T-helper 2 cell treated with Interferon-gamma antibody and Interleukin-4, amounts not matched to agents 5 μg/mL and 100 μg/mL, for 36 hours (primary cell): ENCODE measurements at regions not wholly inside any gene's neighbourhood (a gene's known extent, or its start where the extent isn't known, plus 50 kb on each side); places are given as distances from the start of the nearest gene placed in this dataset.

Source experiments
- DNase-seq: peaks from one replicate; pipeline ENCODE4 v3.0.0; 2021; ENCODE audit warnings: low spot score
- H3K27ac Mint-ChIP-seq: one replicate; pipeline ENCODE4 v1.8.0; 2021; ENCODE audit warnings: mild to moderate bottlenecking, mixed read lengths
- H3K27me3 Mint-ChIP-seq: one replicate; pipeline ENCODE4 v1.8.0; 2021; ENCODE audit warnings: low read depth, mixed read lengths
- H3K36me3 Mint-ChIP-seq: one replicate; pipeline ENCODE4 v1.8.0; 2021; ENCODE audit warnings: low read depth, mixed read lengths
- H3K4me1 Mint-ChIP-seq: one replicate; pipeline ENCODE4 v1.8.0; 2021; ENCODE audit warnings: low read depth, mixed read lengths
- H3K4me3 Mint-ChIP-seq: one replicate; pipeline ENCODE4 v1.8.0; 2022; ENCODE audit warnings: mild to moderate bottlenecking, moderate library complexity, mixed read lengths
- H3K9me3 Mint-ChIP-seq: one replicate; pipeline ENCODE4 v1.8.0; 2021; ENCODE audit warnings: mixed read lengths

DNA sequence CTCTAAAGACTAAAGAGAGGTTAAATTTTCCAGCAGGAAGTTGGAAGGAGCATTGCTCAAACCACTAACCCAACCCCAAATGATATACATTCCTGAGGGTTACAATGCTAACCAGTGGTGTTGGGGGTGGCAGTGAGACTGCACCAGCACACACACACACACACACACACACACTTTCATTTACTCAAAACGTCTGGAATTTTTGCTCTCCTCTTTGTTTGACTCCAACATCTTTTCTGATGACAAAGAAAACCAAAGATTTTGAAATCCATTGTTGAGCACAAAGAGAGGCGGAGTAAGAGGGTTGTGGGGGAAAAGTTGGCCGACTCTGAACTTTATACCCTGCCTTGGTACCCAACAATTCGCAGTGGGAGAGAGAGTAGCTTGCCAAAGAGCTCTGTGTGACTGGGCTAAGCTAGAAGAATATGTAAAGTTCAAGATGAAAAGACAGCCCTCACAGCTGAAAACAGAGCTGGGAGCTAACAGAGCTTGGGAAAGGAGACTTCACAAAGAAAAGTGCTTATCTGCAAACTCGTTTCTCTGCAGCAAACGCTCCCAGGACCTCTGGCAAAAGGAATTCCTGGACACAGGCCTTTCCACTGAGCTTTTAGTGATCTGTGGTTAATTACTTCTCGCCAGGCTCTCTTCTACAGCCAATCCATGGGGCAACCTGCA lies 426.0 kb upstream of the CDH11 start:
- Mint-ChIP-seq H3K9me3 (peaks cover 3% of the 10 kb centered on the region), H3K27me3 (no peaks in the 10 kb centered on the region), H3K4me3 (no peak overlapping the region), H3K36me3 (no peaks in the 10 kb centered on the region), H3K27ac (no peak overlapping the region), H3K4me1 (no peaks in the 10 kb centered on the region)
- DNase-seq: no peak

DNA sequence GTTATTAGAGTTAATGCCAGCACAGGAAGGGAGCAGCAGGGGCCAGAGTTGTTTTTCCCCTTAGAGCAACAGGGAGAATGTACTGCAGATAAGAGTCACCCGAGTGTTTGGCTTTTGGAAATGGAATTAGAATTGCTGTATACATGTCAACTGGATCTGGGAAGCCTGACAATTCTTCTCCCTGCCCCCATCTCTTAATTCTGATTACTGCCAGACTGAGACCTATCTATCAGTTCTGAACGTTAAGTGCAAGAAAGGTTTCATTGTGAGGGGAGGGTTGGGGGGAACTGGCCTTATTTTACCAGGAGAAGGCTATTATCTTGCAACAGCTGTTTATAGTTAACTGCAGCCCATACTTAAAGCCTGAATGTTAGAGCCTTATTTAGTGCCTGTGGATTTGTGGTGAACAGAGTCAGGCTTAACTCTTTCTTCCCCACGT lies 424.5 kb upstream of the CDH11 start:
- DNase-seq: no peak
- Mint-ChIP-seq H3K27ac (no peak overlapping the region), H3K4me1 (no peaks in the 10 kb centered on the region), H3K27me3 (no peaks in the 10 kb centered on the region), H3K36me3 (no peaks in the 10 kb centered on the region), H3K9me3 (peaks cover 8% of the 10 kb centered on the region), H3K4me3 (no peak overlapping the region)

DNA sequence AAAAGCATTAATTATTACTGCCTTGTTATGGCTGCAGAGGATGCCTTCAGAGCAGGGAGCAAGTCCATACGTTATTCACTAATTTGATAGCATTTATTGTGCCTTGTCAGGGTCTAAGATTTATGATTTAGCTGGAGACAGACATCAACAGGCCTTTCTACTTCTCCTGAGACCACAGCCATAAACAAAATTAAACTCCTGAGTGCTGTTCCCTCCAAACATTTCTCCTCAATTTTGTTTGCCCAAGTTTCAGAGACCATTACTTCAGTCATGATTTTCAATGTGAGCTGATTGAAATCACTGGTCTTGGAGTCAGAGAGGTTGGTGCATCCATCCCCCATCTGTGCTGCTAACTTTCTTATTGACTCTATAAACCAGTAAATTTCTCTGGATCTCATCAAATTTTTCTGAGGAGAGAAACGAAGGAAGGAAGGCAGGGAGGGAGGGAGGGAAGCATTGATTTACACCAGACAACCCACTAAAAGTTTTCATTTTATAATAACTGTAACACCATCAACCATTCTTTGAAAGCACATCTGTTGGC lies 423.6 kb upstream of the CDH11 start:
- peaks cover 8% of the 10 kb centered on the region for H3K9me3 Mint-ChIP-seq
- H3K4me3 Mint-ChIP-seq: no peak overlapping the region
- no peak for DNase-seq
- H3K27ac Mint-ChIP-seq: no peak overlapping the region
- no peaks in the 10 kb centered on the region for H3K27me3 Mint-ChIP-seq
- no peaks in the 10 kb centered on the region for H3K4me1 Mint-ChIP-seq
- no peaks in the 10 kb centered on the region for H3K36me3 Mint-ChIP-seq

DNA sequence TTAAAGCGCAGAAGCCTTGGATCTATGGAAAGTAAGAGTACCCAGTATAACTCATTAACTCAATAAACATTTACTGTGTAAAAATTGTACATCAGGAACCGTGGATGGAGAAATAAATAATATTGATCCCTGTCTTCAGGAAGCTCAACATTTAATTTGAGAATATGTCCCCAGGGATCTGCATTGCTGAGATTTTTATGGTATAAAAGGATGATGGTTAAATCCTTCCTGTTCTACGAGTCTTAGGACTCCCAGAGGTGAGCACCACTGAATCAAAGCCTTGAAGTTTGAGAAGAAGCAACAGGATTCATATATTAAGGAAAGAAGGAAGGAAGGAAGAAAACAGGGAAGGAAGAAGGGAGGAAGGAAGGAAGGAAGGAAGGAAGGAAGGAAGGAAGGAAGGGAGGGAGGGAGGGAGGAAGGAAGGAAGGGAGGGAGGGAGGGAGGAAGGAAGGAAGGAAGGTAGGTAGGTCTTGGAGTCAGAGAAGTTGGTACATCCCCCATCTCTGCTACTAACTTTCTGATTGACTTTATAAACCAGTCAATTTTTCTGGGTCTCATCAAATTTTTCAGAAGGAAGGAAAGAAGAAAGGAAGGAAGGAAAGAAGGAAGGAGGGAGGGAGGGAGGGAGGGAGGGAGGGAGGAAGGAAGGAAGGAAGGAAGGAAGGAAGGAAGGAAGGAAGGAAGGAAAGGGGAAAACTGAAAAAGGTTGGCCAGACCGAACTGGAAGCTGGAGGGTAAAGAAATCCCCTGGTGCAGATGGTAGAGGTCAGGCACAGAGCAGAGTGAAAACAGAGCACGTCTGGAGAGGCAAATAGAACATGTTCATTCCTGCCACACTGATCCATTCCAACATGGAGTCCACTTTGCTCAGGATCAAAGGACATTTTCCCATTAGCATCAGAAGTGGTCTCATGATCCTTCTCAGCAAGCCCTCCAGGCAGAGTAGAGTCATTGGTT lies 422.2 kb upstream of the CDH11 start:
- Mint-ChIP-seq H3K27me3 (no peaks in the 10 kb centered on the region), H3K4me3 (no peak overlapping the region), H3K9me3 (peaks cover 8% of the 10 kb centered on the region), H3K4me1 (no peaks in the 10 kb centered on the region), H3K27ac (no peak overlapping the region), H3K36me3 (no peaks in the 10 kb centered on the region)
- DNase-seq: no peak

DNA sequence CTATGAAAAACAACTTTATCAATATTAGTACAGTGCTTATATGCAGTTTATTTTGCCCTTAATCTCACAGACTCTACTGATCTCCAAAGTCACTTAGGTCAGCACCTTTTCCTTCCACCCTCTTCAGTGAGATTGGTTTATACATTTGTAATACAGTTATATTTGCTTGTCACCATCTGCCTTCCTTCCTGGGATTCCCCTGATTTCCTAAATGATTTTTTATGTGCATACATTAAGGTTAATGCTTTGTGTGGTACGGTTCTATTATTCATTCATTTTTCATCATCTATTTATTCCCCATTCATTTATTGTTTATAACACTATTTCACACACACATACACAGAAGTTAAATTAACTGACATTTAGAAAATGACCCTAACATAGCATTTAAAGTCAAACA lies 419.8 kb upstream of the CDH11 start:
- DNase-seq: no peak
- Mint-ChIP-seq H3K27ac (no peak overlapping the region), H3K27me3 (no peaks in the 10 kb centered on the region)

DNA sequence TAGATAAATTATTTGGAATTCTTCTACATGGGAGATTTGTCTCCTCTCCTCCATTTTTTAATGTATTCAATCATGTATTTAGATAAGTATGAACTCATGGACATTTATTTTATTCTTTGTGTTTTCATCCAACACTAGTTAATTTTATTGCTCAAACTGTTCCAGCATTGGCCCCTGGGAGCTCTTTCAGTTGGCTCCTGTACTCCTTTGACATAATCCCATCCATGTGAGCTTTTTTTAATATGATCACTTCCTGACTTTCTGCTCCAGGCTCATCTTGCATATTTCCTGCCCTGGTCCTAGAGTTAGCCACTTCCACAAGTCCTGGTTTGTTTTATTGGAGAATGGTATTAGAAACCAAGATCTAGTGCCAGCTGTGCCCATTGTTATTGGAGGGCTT lies 419.0 kb upstream of the CDH11 start:
- peaks cover 9% of the 10 kb centered on the region for H3K9me3 Mint-ChIP-seq
- H3K36me3 Mint-ChIP-seq: no peaks in the 10 kb centered on the region
- H3K27me3 Mint-ChIP-seq: no peaks in the 10 kb centered on the region
- H3K4me3 Mint-ChIP-seq: no peak overlapping the region
- H3K27ac Mint-ChIP-seq: no peak overlapping the region
- peaks cover 2% of the 10 kb centered on the region for H3K4me1 Mint-ChIP-seq
- DNase-seq: no peak

More for the DNA sequence above, 419.8 kb upstream of the CDH11 start:
- H3K4me3 Mint-ChIP-seq: no peak overlapping the region
- H3K36me3 Mint-ChIP-seq: no peaks in the 10 kb centered on the region
- peaks cover 2% of the 10 kb centered on the region for H3K4me1 Mint-ChIP-seq
- peaks cover 13% of the 10 kb centered on the region for H3K9me3 Mint-ChIP-seq

DNA sequence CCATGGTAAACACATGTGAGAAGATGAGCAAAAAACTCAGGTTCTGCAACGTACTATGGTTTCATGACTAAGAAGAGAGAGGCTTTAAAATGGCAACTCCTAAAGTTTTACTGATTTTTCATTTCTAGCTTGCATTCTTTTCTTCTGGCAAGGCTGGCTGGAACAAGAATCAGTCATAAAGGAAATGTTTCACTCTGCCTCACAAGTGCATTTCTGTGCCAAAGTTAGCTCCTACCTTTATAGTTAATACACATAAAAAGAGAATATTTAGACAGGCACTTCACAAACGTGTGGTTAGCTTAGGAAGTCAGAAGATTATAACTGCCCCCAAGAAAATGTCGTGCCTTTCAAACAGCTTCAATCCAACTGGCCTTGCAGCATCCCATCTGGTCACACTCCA lies 417.1 kb upstream of the CDH11 start:
- Mint-ChIP-seq H3K4me3 (no peak overlapping the region), H3K27me3 (no peaks in the 10 kb centered on the region), H3K9me3 (peaks cover 13% of the 10 kb centered on the region), H3K27ac (no peak overlapping the region), H3K4me1 (peaks cover 2% of the 10 kb centered on the region), H3K36me3 (no peaks in the 10 kb centered on the region)
- no peak for DNase-seq

DNA sequence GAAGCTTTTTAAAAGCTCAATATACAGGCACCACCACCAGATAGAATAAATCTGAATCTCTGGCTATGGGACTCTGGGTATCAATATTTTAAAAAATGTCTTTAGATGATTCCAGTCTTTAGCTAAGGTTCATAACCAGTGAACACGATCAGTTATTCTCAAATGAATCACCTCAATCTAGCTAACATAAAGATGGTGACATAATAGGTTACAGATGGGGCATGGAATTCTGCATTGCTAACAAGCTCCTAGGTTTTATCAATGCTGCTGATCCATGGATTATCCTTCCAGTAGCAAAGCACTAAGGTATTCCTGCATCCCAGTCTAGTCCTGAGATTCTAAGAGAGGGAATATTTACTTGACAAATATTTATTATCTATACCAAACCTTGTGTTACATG lies 415.5 kb upstream of the CDH11 start:
- H3K4me1 Mint-ChIP-seq: peaks cover 2% of the 10 kb centered on the region
- H3K4me3 Mint-ChIP-seq: no peak overlapping the region
- H3K27ac Mint-ChIP-seq: no peak overlapping the region
- H3K27me3 Mint-ChIP-seq: no peaks in the 10 kb centered on the region
- H3K36me3 Mint-ChIP-seq: no peaks in the 10 kb centered on the region
- DNase-seq: no peak
- peaks cover 21% of the 10 kb centered on the region for H3K9me3 Mint-ChIP-seq

DNA sequence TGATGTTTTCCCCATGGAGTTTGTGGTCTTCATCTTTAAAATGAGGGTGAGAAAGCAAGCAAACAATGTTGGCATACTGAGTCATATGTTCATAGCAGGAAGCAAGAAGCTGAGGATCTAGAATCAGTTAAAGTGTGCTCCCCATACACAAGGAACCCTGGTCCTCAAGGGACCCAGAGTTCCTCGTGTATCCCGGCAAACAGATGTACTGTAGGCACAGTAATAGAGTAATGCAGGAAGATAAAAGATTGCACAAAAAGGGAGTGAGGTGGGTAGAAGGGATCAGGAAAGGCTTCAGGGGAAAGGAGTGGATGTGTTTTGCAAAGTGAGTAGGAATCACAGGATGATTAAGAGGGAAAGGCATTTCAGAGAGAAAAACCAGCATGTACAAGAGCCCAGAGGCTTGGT lies 412.3 kb upstream of the CDH11 start:
- Mint-ChIP-seq H3K4me3 (no peak overlapping the region), H3K9me3 (peaks cover 20% of the 10 kb centered on the region), H3K27me3 (no peaks in the 10 kb centered on the region), H3K27ac (no peak overlapping the region), H3K36me3 (no peaks in the 10 kb centered on the region), H3K4me1 (peaks cover 2% of the 10 kb centered on the region)
- DNase-seq: no peak

DNA sequence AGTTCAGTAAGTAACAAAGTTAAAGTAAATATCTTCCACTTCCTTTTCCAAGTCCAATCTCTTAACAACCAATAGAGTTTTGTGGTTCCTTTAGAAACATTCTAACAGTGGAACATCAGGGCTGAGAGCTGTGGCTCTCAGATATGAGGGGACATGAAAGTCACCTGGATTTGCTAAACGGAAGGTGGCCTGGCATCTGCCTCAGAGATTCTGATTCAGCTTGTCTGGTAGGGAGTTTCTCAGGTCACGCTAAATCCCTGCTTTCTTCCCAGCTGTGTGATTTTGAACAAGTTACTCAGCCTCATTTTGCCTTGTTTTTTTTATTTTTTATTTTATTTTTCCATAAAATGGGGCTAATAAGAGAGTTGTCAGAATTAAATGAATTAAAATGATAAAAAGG lies 411.0 kb upstream of the CDH11 start:
- H3K4me3 Mint-ChIP-seq: no peak overlapping the region
- no peaks in the 10 kb centered on the region for H3K4me1 Mint-ChIP-seq
- H3K9me3 Mint-ChIP-seq: peaks cover 15% of the 10 kb centered on the region
- H3K27ac Mint-ChIP-seq: no peak overlapping the region
- DNase-seq: no peak
- no peaks in the 10 kb centered on the region for H3K36me3 Mint-ChIP-seq
- H3K27me3 Mint-ChIP-seq: no peaks in the 10 kb centered on the region

DNA sequence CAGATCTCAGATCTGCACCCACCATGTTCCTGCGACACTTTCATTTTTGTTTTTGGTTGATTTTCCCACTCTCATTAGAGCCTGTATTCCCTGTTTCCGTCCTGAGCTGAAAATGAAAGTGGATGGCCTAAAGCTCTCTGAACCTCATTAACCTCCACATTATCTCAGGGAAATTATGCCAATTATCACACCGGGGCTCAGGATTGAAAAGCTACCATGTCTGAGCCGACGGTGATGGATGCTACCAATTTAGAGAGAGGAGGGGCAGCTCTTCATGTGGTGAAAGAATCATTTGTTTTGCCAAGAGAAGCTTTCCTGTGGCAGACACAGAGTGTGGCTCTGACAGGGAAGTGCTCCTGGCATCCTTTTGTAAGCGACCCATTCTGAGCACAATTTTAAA lies 410.4 kb upstream of the CDH11 start:
- no peak for DNase-seq
- Mint-ChIP-seq H3K36me3 (no peaks in the 10 kb centered on the region), H3K4me1 (no peaks in the 10 kb centered on the region), H3K4me3 (no peak overlapping the region), H3K9me3 (peaks cover 19% of the 10 kb centered on the region), H3K27me3 (no peaks in the 10 kb centered on the region), H3K27ac (no peak overlapping the region)

DNA sequence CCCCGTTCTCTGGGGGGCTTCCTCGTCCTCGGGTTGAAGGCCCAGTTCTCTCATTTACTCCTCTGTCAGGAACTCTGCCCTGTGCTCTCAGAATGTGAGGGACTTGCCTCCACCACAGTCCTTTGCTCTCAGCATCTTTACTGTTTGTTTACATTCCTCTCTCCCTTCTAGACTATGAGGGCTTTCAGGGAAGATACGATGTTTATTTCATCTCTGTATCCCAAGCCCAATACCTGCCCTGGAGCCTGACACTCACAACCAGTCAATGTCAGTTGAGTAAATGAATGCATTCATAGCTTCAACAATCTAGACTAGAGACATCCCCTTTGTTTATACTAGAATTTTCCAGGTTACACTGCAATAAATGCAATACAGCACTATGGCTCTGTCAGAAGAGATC lies 409.6 kb upstream of the CDH11 start:
- DNase-seq: no peak
- Mint-ChIP-seq H3K27me3 (no peaks in the 10 kb centered on the region), H3K27ac (no peak overlapping the region), H3K4me1 (no peaks in the 10 kb centered on the region), H3K9me3 (peaks cover 19% of the 10 kb centered on the region), H3K4me3 (no peak overlapping the region), H3K36me3 (no peaks in the 10 kb centered on the region)

DNA sequence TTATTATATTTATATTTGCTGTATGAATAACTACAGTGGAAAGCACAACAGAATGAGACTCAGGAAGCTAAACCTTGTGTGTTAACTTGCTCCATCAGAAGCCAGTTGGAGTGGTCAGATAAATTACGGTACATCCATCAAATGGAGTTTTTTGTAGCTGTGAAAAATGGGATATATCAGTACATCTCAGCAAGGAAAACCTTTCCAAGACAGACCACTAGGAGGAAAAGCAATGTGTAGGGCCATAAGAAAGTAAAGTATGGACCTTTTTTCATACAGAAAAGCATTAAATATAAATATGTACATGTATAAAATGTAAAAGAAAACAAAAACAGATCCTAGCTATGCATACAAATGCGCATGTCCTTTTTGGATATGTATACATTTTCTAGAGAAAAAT lies 403.8 kb upstream of the CDH11 start:
- Mint-ChIP-seq H3K4me3 (no peak overlapping the region), H3K9me3 (peaks cover 4% of the 10 kb centered on the region), H3K27me3 (no peaks in the 10 kb centered on the region)

DNA sequence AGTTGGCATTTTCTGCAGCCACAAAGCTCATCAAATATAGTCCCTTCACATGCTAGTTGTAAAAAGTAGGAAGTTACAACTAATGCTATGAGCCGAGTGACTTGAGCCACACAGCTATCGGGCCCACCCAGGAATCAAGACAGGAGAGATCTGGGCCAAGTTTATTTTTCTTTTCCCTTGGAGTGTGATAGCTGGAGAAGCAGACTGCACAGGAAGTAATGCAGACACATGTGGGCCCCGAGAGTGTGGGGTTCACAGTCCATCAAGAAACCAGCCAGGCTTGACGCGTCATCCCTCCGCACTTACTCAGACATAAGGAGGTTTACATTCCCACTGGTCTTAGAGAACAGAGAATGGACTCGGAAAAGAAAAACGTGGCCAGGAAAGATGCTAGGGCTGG lies 403.1 kb upstream of the CDH11 start:
- peaks cover 4% of the 10 kb centered on the region for H3K9me3 Mint-ChIP-seq
- no peak overlapping the region for H3K27ac Mint-ChIP-seq
- H3K36me3 Mint-ChIP-seq: no peaks in the 10 kb centered on the region
- DNase-seq: no peak
- no peaks in the 10 kb centered on the region for H3K4me1 Mint-ChIP-seq
- H3K4me3 Mint-ChIP-seq: no peak overlapping the region
- H3K27me3 Mint-ChIP-seq: no peaks in the 10 kb centered on the region

More for the DNA sequence above, 403.8 kb upstream of the CDH11 start:
- no peaks in the 10 kb centered on the region for H3K4me1 Mint-ChIP-seq
- H3K36me3 Mint-ChIP-seq: no peaks in the 10 kb centered on the region
- no peak overlapping the region for H3K27ac Mint-ChIP-seq
- no peak for DNase-seq
